ENCODE measurements at regions not wholly inside any gene's neighbourhood (a gene's known extent, or its start where the extent isn't known, plus 50 kb on each side); places are given as distances from the start of the nearest gene placed in this dataset.

- intact Hi-C loops (cut with DNase I): no loop called here
- no peaks in the 10 kb centered on the region for H3K27me3 ChIP-seq
- H3K4me1 ChIP-seq: no peaks in the 10 kb centered on the region
- TF ChIP-seq CTCF (IDR thresholded peaks at IDR 0.05): no peak
- no peak for TF ChIP-seq POLR2AphosphoS5 (IDR thresholded peaks at IDR 0.05; ENCODE audit: insufficient read depth in 1 of 2, low read depth in 1 of 2)
- no peak for TF ChIP-seq POLR2A (IDR thresholded peaks at IDR 0.05)
- DNase-seq (ENCODE audit: extremely low spot score in 2 of 2): no peak
- H3K36me3 ChIP-seq: no peaks in the 10 kb centered on the region
- no peak overlapping the region for H3K4me3 ChIP-seq
- no peaks in the 10 kb centered on the region for H3K9me3 ChIP-seq
- H3K27ac ChIP-seq: no peak overlapping the region
These were observed 854.4 kb downstream of the LTN1 start for GRCh38 chr21:28138272-28138671.

GRCh38 chr21:28136656-28137255 lies 855.9 kb downstream of the LTN1 start:
- H3K27me3 ChIP-seq: no peaks in the 10 kb centered on the region
- no peak overlapping the region for H3K4me3 ChIP-seq
- TF ChIP-seq POLR2A (IDR thresholded peaks at IDR 0.05) (no peak), POLR2AphosphoS5 (IDR thresholded peaks at IDR 0.05; ENCODE audit: insufficient read depth in 1 of 2, low read depth in 1 of 2) (no peak), CTCF (IDR thresholded peaks at IDR 0.05) (no peak)
- H3K4me1 ChIP-seq: no peaks in the 10 kb centered on the region
- intact Hi-C loops (cut with DNase I): no loop called here
- H3K9me3 ChIP-seq: no peaks in the 10 kb centered on the region
- no peak for DNase-seq (ENCODE audit: extremely low spot score in 2 of 2)
- no peak overlapping the region for H3K27ac ChIP-seq
- H3K36me3 ChIP-seq: no peaks in the 10 kb centered on the region

GRCh38 chr21:28135646-28136045 lies 857.0 kb downstream of the LTN1 start:
- intact Hi-C loops (cut with DNase I): no loop called here

GRCh38 chr21:28133116-28133515 lies 859.6 kb downstream of the LTN1 start:
- Histone ChIP-seq H3K36me3 (no peaks in the 10 kb centered on the region), H3K9me3 (peaks cover 11% of the 10 kb centered on the region), H3K4me3 (no peak overlapping the region), H3K27ac (no peak overlapping the region), H3K27me3 (no peaks in the 10 kb centered on the region), H3K4me1 (no peaks in the 10 kb centered on the region)
- DNase-seq (ENCODE audit: extremely low spot score in 2 of 2): no peak
- TF ChIP-seq CTCF (IDR thresholded peaks at IDR 0.05) (no peak), POLR2AphosphoS5 (IDR thresholded peaks at IDR 0.05; ENCODE audit: insufficient read depth in 1 of 2, low read depth in 1 of 2) (no peak), POLR2A (IDR thresholded peaks at IDR 0.05) (no peak)
- intact Hi-C loops (cut with DNase I): no loop called here

More at GRCh38 chr21:28135646-28136045, 857.0 kb downstream of the LTN1 start:
- Histone ChIP-seq H3K9me3 (peaks cover 11% of the 10 kb centered on the region), H3K36me3 (no peaks in the 10 kb centered on the region), H3K4me1 (no peaks in the 10 kb centered on the region), H3K27me3 (no peaks in the 10 kb centered on the region), H3K4me3 (no peak overlapping the region), H3K27ac (no peak overlapping the region)
- TF ChIP-seq POLR2AphosphoS5 (IDR thresholded peaks at IDR 0.05; ENCODE audit: insufficient read depth in 1 of 2, low read depth in 1 of 2): no peak
- no peak for TF ChIP-seq CTCF (IDR thresholded peaks at IDR 0.05)
- no peak for TF ChIP-seq POLR2A (IDR thresholded peaks at IDR 0.05)
- no peak for DNase-seq (ENCODE audit: extremely low spot score in 2 of 2)

- Histone ChIP-seq H3K27ac (no peak overlapping the region), H3K9me3 (peaks cover 11% of the 10 kb centered on the region), H3K36me3 (no peaks in the 10 kb centered on the region), H3K4me3 (no peak overlapping the region), H3K4me1 (no peaks in the 10 kb centered on the region), H3K27me3 (no peaks in the 10 kb centered on the region)
- intact Hi-C loops (cut with DNase I): no loop called here
- no peak for DNase-seq (ENCODE audit: extremely low spot score in 2 of 2)
- no peak for TF ChIP-seq CTCF (IDR thresholded peaks at IDR 0.05)
- no peak for TF ChIP-seq POLR2A (IDR thresholded peaks at IDR 0.05)
- no peak for TF ChIP-seq POLR2AphosphoS5 (IDR thresholded peaks at IDR 0.05; ENCODE audit: insufficient read depth in 1 of 2, low read depth in 1 of 2)
These were observed 860.0 kb downstream of the LTN1 start for GRCh38 chr21:28132713-28133112.

All from vagina (tissue), 2 donors.